ENCODE measurements at regions not wholly inside any gene's neighbourhood (a gene's known extent, or its start where the extent isn't known, plus 50 kb on each side); places are given as distances from the start of the nearest gene placed in this dataset.
"Not testable (repeated sequence)": the region's sequence is repeated elsewhere in the genome, so short reads cannot be mapped to it uniquely, and the experiment has no call there.

GRCh38 chr9:124084087-124084486, 72.5 kb downstream of the LHX2 start:
- peak; percentile 33 for DNase-seq

DNA sequence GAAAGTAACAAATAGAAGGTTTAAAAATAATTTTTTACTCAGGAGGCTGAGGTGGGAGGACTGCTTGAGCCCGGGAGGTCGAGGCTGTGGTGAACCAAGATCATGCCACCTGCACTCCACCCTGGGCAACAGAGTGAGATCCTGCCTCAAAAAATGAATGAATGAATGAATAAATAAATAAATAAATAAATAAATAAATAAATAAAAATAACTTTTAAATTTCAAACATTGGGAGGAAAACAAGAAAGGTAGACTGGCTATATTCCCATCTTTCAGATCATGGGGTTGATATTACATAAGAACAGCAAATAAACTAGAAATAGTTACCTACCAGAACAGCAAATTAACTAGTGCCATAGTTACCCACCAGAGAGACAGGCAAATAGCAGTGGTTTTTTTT, 75.7 kb downstream of the LHX2 start:
- DNase-seq, result no peak

DNA sequence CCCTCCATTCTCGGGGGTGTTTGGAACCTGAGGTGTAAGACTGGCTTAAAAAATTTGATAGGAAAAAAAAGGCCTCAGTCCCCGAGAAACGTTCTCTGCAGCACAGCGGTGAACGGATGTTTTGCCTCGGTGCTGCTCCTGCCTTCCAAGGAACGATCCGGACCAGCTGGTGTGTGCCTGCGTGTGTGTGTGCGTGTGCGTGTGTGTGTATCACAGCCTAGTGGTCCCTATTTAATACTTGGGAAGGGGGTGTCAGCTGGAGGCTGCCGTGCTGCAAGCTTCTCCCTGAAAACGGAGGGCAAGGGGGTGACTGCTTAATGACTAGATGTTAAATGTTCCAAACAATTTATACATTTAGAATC, 76.9 kb downstream of the LHX2 start:
- no peak for DNase-seq

DNA sequence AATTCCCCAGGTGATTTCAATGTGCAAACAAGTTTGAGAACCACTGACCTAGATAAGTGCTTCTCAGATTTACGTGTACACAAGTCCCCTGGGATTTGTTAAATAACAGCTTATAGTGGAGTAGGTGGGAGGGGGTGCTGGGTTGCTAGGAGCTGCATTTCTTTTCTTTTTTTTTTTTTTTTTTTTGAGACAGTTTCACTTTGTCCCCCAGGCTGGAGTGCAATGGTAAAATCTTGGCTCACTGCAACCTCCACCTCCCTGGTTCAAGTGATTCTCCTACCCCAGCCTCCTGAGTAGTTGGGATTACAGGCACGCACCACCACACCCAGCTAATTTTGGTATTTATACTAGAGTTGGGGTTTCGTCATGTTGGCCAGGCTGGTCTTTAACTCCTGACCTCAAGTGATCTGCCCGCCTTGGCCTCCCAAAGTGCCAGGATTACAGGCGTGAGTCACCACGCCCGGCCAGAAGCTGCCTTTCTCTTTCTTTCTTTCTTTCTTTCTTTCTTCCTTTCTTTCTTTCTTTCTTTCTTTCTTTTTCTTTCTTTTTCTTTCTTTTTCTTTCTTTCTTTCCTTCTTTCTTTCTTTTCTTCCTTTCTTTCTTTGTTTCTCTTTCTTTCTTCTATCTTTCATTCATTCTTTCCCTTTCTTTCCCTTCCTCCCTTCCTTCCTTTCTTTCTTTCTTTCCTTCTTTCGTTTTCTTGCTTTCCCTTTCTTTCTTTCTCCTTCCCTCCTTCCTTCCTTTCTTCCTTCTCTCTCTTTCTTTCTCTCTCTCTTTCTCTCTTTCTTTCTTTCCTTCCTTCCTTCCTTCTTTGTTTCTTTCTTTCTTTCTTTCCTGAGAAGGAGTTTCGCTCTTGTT, 78.3 kb downstream of the LHX2 start:
- DNase-seq, result peak; percentile 44

DNA sequence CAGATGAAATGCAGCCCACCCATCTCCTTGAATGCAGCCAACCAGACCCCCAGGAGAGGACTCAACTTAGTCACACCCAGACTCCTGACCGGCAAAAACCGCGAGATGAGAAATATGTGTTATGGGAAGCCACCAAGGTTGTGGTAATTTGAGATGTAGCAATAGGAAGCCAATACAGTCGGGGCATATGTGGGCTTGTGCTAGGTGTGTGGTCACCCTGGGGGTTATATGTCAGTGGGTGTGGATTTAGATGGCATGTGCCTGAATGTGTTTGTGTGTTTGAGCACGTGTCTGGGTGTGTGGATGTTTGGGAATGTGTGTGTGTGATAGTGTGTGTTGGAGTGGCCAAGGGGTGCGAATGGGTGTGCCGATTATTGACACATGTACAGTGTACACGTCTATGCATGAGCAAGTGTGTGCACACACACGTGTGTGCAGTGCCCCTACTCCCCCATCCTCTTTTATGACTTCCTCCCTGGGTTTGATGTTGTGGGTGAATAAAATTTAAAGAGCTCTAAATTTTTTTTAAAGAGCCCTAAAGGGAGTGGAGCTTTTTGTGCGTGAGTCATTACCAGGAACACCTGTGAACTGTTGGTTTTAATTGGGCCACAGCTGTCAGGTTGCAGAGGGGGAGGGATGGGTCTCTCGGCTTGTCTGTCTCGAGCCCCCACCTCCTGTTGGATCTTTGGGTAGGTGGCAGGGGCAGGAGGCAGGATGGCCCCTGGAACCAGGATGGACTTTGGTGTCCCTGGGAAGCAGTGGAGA, 86.8 kb downstream of the LHX2 start:
- DNase-seq, result peak; percentile 42

- DNase-seq, result no peak
Observed at GRCh38 chr9:124099860-124100259, 88.3 kb downstream of the LHX2 start.

GRCh38 chr9:124101215-124101968, 89.8 kb downstream of the LHX2 start:
- DNase-seq, result no peak

DNA sequence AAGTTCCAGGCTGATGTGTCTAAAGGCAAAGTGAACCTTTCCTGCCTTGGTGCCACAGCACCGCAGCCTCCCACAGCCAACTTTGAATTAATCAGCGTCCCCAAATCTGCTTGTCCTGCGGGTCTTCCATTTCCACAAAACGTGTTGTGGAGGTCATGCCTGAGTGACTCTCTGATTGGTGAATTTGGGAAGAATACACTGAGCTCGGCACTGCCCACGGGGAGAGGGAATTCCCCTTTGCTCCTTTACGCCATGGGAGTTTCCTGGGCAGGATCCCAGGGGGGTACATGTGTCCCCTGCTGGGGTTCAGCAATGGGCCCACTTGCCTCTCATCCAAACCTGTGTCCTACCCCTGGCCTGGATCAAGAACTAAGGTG, 90.4 kb downstream of the LHX2 start:
- DNase-seq, result no peak

- no peak for DNase-seq
Observed at GRCh38 chr9:124102363-124102762, 90.8 kb downstream of the LHX2 start.

DNA sequence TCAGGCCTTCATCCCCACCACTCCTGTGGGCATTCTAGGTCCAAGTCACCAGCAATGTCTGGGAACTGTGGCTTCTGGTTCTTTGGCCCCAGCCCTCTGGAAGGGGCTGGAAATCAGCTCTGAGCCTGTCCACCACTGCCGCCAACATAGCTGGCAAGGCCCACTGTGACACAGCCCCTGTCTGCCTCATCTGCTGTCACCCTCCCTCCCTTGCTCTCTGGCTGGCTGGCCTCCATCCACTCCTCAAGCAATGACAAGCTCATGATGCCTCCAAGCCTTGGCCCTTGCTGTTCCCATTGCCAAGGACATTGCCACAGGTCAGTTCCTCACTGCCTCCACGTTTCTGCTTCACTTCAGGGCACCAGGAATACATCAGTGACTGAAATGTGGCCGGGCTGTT, 93.7 kb downstream of the LHX2 start:
- peak; percentile 34 for DNase-seq

- DNase-seq, result peak; percentile 95
Observed at GRCh38 chr9:124108216-124108615, 96.6 kb downstream of the LHX2 start.

DNA sequence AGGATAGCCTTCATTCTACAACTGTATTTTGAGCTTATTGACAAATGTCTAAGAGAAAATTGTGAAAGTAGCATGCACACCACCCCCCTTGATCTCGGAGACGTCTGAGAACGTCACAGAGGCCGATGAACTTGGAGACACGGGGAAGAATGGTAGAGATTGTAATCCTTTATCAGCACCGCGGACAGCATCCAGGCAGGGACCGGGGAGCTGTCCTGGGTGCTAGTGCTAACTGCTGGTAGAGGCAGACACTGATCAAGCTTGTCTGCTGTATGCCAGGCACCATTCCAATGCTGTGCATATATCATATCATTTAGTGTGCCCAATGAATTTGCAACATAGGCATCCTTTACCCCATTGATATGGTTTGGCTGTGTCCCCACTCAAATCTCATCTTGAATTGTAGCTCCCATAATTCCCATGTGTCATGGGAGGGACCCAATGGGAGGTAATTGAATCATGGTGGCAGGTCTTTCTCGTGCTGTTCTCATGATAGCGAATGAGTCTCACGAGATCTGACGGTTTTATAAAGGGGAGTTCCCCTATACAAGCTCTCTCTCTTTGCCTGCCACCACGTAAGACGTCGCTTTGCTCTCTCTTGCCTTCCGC, 98.8 kb downstream of the LHX2 start:
- peak; percentile 50 for DNase-seq

- DNase-seq, result no peak
Observed at GRCh38 chr9:124116683-124117363, 105.3 kb downstream of the LHX2 start.

DNA sequence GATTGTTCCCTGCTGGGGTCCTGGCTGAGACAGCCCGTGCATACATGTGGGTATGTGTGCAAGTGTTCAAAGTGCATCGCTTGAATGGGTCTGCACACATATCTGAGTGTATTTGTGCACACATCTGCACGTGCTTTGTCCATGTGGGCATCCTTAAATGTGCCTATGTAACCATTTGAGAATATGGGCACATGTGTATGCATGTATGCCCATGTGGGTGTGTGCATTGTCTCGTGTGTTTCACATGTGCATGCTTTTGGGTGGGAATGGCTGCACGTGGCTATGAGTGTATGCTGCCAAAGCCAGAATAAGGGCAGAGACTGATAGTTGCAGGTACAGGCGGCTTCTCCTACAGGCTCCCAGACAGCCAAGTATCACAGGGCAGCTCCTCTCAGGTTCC, 107.3 kb downstream of the LHX2 start:
- no peak for DNase-seq

- DNase-seq, result no peak
Observed at GRCh38 chr9:124120272-124120671, 108.7 kb downstream of the LHX2 start.

DNA sequence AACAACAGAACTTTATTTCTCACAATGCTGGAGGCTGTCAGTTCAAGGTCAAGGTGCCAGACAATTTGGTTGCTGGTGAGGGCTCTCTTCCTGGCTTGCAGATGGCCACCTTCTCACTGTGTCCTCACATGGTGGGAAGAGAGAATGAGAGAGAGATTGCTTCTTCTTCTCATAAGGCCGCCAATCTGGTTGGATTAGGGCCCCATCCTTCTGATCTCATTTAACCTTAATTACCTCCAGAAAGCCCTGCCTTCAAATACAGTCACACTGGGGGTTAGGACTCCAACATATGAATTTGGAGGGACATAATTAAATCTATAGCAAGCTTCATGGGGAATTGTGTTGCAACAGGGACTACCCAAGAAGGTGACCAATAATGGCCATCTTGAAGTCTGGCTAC, 110.2 kb downstream of the LHX2 start:
- no peak for DNase-seq

DNA sequence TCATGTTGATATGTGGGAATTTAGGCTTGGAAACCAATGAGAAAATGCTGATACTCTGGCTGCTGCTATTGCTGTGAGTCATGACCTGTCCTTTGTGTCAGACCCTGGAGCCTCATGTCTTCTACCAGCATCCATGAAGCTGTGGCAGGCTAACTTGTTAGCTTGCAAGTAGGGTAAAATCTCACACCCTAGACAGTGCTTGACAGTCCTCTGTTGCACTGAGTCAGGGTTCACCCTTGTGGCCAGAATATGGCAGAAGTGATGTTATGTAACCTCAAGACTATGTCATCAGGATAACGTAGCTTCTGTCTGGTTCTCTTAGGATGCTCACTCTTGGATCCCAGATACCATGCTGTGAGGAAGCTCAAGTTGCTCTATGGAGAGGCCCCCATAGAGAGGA, 110.8 kb downstream of the LHX2 start:
- peak; percentile 18 for DNase-seq

DNA sequence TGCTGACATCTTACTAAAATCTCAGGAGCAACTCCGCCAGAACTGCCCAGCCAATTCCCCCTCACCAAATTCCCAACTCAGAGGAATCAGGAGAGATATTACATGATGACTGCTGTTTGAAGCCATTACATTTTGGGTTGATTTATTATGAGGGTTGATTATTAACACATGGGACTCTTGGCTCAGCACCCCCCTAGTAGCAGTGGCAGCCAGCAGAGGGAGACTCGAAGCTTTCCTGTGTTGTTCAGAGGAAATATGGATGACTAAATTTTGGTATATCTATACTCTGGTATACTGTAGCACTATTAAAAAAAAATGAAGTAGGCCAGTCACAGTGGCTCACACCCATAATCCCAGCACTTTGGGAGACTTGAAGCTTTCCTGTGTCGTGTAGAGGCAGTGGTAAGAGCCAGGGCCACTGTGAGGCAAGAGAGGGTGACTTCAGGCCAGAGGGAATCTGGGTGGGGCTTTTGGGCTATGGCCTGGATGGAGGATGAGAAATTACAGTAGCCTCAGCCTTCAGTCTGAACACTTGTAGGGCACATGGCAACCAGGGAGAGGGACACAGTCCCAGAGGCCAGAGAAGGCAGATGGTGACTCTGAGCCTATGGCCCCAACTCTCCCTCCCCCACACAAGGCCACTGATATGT, 111.4 kb downstream of the LHX2 start:
- DNase-seq, result peak; percentile 46

DNA sequence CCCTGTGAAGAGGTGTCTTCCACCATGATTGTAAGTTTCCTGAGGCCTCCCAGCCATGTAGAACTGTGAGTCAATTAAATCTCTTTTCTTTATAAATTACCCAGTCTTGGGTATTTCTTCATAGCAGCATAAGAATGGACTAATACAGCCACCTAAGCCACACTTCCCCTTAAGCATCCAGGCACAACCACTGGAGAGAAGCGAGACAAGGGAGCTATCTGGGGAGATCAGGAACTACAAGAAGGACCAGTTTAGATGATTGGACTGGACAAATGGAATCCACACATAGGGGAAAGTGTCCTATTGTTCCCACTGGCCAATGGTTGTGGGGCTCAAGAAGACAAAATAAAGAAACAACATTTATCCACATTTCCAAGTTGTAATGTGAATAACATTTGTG, 112.1 kb downstream of the LHX2 start:
- not testable (repeated sequence) for DNase-seq

GRCh38 chr9:124124729-124125650, 113.4 kb downstream of the LHX2 start:
- DNase-seq, result peak; percentile 97

- no peak for DNase-seq
Observed at GRCh38 chr9:124125651-124125977, 114.0 kb downstream of the LHX2 start.
